Activated naive CD8-positive, alpha-beta T cell treated with anti-CD3 and anti-CD28 coated beads, Interleukin-2, amount 50 U/mL, for 24 hours (primary cell): ENCODE measurements at regions not wholly inside any gene's neighbourhood (a gene's known extent, or its start where the extent isn't known, plus 50 kb on each side); places are given as distances from the start of the nearest gene placed in this dataset.

Source experiments
- ATAC-seq: fragments of 150-1000 bp; cut with Tn5 transposase; one replicate; pipeline ENCODE4 v1.10.0; 2021
- DNase-seq: peaks from one replicate; pipeline ENCODE4 v3.0.0; 2021
- H3K27ac Mint-ChIP-seq: one replicate; pipeline ENCODE4 v1.8.0; 2021; ENCODE audit warnings: mild to moderate bottlenecking, mixed read lengths
- H3K27me3 Mint-ChIP-seq: one replicate; pipeline ENCODE4 v1.8.0; 2021; ENCODE audit warnings: mixed read lengths
- H3K36me3 Mint-ChIP-seq: one replicate; pipeline ENCODE4 v1.8.0; 2021; ENCODE audit warnings: low read depth, mixed read lengths
- H3K4me1 Mint-ChIP-seq: one replicate; pipeline ENCODE4 v1.8.0; 2021; ENCODE audit warnings: mixed read lengths
- H3K4me3 Mint-ChIP-seq: one replicate; pipeline ENCODE4 v1.8.0; 2021; ENCODE audit warnings: mild to moderate bottlenecking, moderate library complexity, mixed read lengths
- H3K9me3 Mint-ChIP-seq: one replicate; pipeline ENCODE4 v1.8.0; 2021; ENCODE audit warnings: mixed read lengths

DNA sequence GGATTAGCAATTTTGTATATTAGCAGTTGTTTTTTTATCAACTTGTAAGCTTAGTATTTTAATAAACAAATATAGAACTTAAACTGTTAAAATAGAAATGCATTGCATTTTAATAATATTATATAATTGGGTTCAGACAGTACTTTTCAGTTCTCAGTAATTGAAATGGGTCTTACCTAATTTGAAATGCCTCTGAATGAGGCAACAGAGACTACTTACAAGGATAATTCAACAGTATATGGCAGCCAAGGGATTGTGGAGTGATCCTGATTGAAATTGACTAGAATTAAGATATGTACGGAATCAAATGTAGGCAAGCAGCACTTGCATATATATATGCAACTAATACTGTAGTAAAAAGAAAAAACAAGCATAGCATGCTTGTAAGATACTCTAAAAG, 1503.9 kb upstream of the MIR17HG start:
- Mint-ChIP-seq H3K27ac (no peak overlapping the region), H3K36me3 (no peaks in the 10 kb centered on the region), H3K4me1 (no peaks in the 10 kb centered on the region), H3K27me3 (no peaks in the 10 kb centered on the region), H3K4me3 (no peak overlapping the region), H3K9me3 (peaks cover 4% of the 10 kb centered on the region)
- no peak for DNase-seq
- ATAC-seq = no peak

DNA sequence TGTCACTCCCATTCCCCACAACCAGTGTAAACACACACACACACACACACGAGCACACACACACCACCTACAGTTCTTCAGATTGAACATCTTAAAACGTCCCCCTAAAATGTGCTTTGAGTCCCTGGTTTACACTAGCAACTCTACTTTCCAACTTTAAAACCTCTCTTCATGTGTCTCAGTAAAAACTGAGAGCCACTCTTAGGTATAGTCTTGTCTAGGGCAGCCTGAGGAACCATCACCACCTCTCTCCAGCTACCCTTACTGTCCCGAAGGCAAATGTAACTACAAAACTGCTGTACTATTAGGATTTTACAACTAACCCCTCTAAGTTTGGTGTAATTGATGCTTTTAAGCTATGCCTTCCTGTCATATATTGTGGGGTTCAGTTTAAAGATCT, 1501.6 kb upstream of the MIR17HG start:
- Mint-ChIP-seq H3K27me3 (no peaks in the 10 kb centered on the region), H3K4me3 (no peak overlapping the region), H3K27ac (no peak overlapping the region), H3K4me1 (no peaks in the 10 kb centered on the region), H3K36me3 (no peaks in the 10 kb centered on the region), H3K9me3 (peaks cover 12% of the 10 kb centered on the region)
- DNase-seq (no peak), ATAC-seq (no peak)

- no peak for DNase-seq
- no peaks in the 10 kb centered on the region for H3K27me3 Mint-ChIP-seq
- H3K4me1 Mint-ChIP-seq = no peaks in the 10 kb centered on the region
- H3K36me3 Mint-ChIP-seq = no peaks in the 10 kb centered on the region
- ATAC-seq = no peak
- no peak overlapping the region for H3K27ac Mint-ChIP-seq
- H3K4me3 Mint-ChIP-seq = no peak overlapping the region
- peaks cover 12% of the 10 kb centered on the region for H3K9me3 Mint-ChIP-seq
Observed at GRCh38 chr13:89846926-89847585, 1500.4 kb upstream of the MIR17HG start.

- DNase-seq (no peak), ATAC-seq (no peak)
- Mint-ChIP-seq H3K4me1 (no peaks in the 10 kb centered on the region), H3K27ac (no peak overlapping the region), H3K36me3 (no peaks in the 10 kb centered on the region), H3K27me3 (no peaks in the 10 kb centered on the region), H3K4me3 (no peak overlapping the region), H3K9me3 (peaks cover 13% of the 10 kb centered on the region)
Observed at GRCh38 chr13:89852570-89852969, 1494.9 kb upstream of the MIR17HG start.

DNA sequence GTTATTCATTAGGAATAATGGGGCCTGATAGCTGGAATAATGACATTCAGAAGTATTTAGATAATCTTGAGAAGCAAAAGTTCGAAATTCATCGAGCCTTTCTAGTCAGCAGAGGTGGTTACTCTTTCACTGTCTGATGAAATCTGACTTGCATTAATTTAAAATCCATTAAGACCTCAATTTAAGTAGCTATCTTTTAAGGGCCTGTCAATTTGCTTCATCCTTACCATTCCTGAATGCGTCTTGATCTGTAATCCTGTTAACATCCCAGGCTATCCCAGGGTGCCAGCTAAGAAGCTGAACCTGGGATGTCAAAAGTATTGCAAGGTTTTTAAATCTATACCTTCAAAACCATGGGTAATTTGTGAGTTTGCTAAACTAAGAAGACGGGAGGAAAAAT, 1491.0 kb upstream of the MIR17HG start:
- Mint-ChIP-seq H3K9me3 (peaks cover 14% of the 10 kb centered on the region), H3K36me3 (no peaks in the 10 kb centered on the region), H3K27ac (no peak overlapping the region), H3K4me1 (no peaks in the 10 kb centered on the region), H3K4me3 (no peak overlapping the region), H3K27me3 (no peaks in the 10 kb centered on the region)
- DNase-seq (no peak), ATAC-seq (no peak)

DNA sequence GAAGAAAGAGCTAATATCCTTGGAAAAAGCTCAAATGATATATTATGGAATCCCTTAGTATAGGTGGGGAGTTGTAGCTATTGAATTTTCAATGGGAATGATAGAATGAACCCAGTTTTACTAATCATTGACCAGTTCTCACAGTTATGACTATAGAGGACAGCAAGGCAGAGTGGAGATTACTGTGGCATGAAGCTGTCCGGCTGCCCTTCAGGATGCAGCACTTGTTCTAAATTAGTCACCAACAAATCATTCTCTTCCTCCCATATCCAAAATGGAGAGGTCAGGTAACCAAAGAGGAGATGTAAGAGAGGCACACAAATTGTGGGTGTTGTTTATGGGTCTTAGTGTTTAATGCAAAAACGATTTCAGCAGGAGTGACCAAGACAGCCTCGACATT, 1490.0 kb upstream of the MIR17HG start:
- Mint-ChIP-seq H3K4me3 (no peak overlapping the region), H3K36me3 (no peaks in the 10 kb centered on the region), H3K27ac (no peak overlapping the region), H3K27me3 (no peaks in the 10 kb centered on the region), H3K9me3 (peaks cover 18% of the 10 kb centered on the region), H3K4me1 (no peaks in the 10 kb centered on the region)
- DNase-seq (no peak), ATAC-seq (no peak)

DNA sequence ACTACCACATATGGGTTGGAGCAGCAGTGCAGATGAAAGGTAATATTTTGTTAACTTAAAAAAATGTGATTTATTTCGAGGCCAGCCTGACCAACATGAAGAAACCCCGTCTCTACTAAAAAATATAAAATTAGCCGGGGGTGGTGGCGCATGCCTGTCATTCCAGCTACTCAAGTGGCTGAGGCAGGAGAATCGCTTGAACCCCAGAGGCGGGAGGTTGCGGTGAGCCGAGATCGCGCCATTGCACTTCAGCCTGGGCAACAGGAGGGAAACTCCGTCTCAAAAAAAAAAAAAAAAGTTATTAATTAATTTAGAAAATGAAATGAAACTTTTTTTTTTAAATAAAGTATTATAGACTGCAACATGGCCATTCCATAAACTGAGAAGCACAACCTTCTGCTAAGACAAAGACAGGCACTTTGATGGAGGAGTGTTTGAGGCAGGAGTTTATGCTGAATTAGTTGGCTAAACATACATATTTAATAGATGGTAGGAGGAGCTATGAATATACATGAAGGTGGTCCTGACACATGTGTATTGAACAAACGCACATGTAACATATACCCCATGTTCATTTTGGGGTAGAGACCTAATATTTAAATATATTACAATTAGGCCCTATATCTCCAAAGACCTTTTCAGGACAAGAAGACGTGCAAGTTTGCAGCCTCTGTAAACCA, 1485.3 kb upstream of the MIR17HG start:
- H3K27ac Mint-ChIP-seq = no peak overlapping the region
- no peak overlapping the region for H3K4me3 Mint-ChIP-seq
- H3K4me1 Mint-ChIP-seq = no peaks in the 10 kb centered on the region
- no peaks in the 10 kb centered on the region for H3K27me3 Mint-ChIP-seq
- DNase-seq (no peak), ATAC-seq (no peak)
- H3K9me3 Mint-ChIP-seq = peaks cover 21% of the 10 kb centered on the region
- no peaks in the 10 kb centered on the region for H3K36me3 Mint-ChIP-seq

DNA sequence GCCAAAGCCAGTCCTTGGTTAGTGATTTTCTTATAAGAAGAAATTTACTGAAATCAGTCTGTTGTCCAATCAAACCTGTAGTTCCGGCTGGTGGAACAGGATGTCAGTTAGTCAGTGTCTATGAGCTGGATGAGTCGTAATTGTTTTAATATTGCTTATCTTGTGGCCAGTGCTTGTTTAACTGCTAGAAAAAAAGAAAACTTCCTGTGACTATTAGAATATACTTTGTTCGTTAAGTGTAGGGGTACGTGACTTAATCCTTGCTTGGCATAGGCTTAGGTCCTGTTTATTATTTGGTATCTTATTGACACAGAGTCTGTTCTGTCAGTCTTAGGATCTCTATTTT, 1484.8 kb upstream of the MIR17HG start:
- Mint-ChIP-seq H3K36me3 (no peaks in the 10 kb centered on the region), H3K4me3 (no peak overlapping the region), H3K4me1 (no peaks in the 10 kb centered on the region), H3K27me3 (no peaks in the 10 kb centered on the region), H3K27ac (no peak overlapping the region), H3K9me3 (peaks cover 26% of the 10 kb centered on the region)
- DNase-seq (no peak), ATAC-seq (no peak)

GRCh38 chr13:89865164-89866064, 1482.1 kb upstream of the MIR17HG start:
- Mint-ChIP-seq H3K9me3 (peaks cover 36% of the 10 kb centered on the region), H3K4me3 (no peak overlapping the region), H3K4me1 (no peaks in the 10 kb centered on the region), H3K27ac (no peak overlapping the region), H3K36me3 (no peaks in the 10 kb centered on the region), H3K27me3 (no peaks in the 10 kb centered on the region)
- ATAC-seq (no peak), DNase-seq (no peak)

GRCh38 chr13:89869312-89869711, 1478.2 kb upstream of the MIR17HG start:
- DNase-seq (no peak), ATAC-seq (no peak)
- no peaks in the 10 kb centered on the region for H3K4me1 Mint-ChIP-seq
- H3K36me3 Mint-ChIP-seq = no peaks in the 10 kb centered on the region
- H3K9me3 Mint-ChIP-seq = peaks cover 24% of the 10 kb centered on the region
- H3K4me3 Mint-ChIP-seq = no peak overlapping the region
- H3K27ac Mint-ChIP-seq = no peak overlapping the region
- H3K27me3 Mint-ChIP-seq = no peaks in the 10 kb centered on the region

GRCh38 chr13:89878904-89879303, 1468.6 kb upstream of the MIR17HG start:
- Mint-ChIP-seq H3K27ac (no peak overlapping the region), H3K36me3 (no peaks in the 10 kb centered on the region), H3K9me3 (peaks cover 8% of the 10 kb centered on the region), H3K4me3 (no peak overlapping the region), H3K4me1 (no peaks in the 10 kb centered on the region), H3K27me3 (no peaks in the 10 kb centered on the region)
- DNase-seq (no peak), ATAC-seq (no peak)

DNA sequence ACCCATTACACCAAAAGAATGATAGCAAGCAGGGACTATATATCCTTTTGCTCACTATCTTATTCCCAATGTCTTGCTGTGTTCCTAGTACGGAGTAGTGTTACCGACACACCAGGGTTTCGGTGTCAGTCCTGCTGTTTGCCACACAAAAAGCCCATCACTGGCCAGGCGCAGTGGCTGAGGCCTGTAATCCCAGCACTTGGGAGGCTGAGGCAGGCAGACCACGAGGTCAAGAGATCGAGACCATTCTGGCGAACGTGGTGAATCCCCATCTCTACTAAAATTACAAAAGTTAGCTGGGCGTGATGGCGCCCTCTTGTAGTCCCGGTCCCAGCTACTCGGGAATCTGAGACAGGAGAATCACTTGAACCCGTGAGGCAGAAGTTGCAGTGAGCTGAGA, 1467.3 kb upstream of the MIR17HG start:
- Mint-ChIP-seq H3K4me1 (no peaks in the 10 kb centered on the region), H3K36me3 (no peaks in the 10 kb centered on the region), H3K9me3 (peaks cover 8% of the 10 kb centered on the region), H3K27me3 (no peaks in the 10 kb centered on the region), H3K4me3 (no peak overlapping the region), H3K27ac (no peak overlapping the region)
- DNase-seq (no peak), ATAC-seq (no peak)

- Mint-ChIP-seq H3K36me3 (no peaks in the 10 kb centered on the region), H3K27ac (no peak overlapping the region), H3K9me3 (peaks cover 15% of the 10 kb centered on the region), H3K27me3 (no peaks in the 10 kb centered on the region), H3K4me1 (no peaks in the 10 kb centered on the region), H3K4me3 (no peak overlapping the region)
- DNase-seq (no peak), ATAC-seq (no peak)
Observed at GRCh38 chr13:89883893-89884448, 1463.5 kb upstream of the MIR17HG start.

DNA sequence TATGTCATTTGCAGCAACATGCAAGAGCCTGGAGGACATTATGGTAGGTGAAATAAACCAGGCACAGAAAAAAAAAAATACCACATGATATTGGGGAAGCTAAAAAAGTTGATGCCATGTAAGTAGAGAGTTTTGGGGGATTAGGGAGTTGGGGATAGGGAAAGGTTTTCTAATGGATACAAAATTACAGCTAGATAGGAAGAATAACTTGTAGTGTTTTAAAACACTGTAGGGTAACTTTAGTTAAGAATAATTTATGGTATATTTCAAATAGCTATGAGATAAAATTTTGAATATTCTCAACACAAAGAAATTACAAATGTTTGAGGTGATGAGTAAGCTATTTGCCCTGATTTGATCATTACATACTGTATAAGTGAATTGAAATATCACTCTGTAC, 1456.7 kb upstream of the MIR17HG start:
- Mint-ChIP-seq H3K4me3 (no peak overlapping the region), H3K9me3 (peaks cover 28% of the 10 kb centered on the region), H3K36me3 (no peaks in the 10 kb centered on the region), H3K4me1 (no peaks in the 10 kb centered on the region), H3K27ac (no peak overlapping the region), H3K27me3 (no peaks in the 10 kb centered on the region)
- DNase-seq (no peak), ATAC-seq (no peak)

DNA sequence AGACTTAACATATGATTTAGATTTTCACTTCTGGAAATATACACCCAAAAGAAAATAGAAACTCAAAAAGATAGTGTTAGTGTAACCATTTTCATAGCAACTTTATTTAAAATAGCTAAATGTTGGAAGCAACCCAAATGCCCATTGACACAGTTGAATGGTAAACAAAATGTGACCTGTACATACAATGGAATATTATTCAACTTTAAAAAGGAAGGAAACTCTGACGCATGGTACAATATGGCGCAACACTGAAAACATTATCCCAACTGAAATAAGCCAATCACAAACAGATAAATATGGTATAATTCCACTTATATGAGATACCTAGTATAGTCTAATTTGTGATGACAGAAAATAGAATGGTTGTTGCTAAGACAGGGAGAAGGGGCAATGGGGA, 1456.1 kb upstream of the MIR17HG start:
- ATAC-seq = no peak
- H3K27me3 Mint-ChIP-seq = no peaks in the 10 kb centered on the region
- no peak overlapping the region for H3K27ac Mint-ChIP-seq
- H3K4me3 Mint-ChIP-seq = no peak overlapping the region
- no peak for DNase-seq
- no peaks in the 10 kb centered on the region for H3K36me3 Mint-ChIP-seq
- no peaks in the 10 kb centered on the region for H3K4me1 Mint-ChIP-seq
- peaks cover 32% of the 10 kb centered on the region for H3K9me3 Mint-ChIP-seq
